ENCODE measurements at regions not wholly inside any gene's neighbourhood (a gene's known extent, or its start where the extent isn't known, plus 50 kb on each side); places are given as distances from the start of the nearest gene placed in this dataset.

DNA sequence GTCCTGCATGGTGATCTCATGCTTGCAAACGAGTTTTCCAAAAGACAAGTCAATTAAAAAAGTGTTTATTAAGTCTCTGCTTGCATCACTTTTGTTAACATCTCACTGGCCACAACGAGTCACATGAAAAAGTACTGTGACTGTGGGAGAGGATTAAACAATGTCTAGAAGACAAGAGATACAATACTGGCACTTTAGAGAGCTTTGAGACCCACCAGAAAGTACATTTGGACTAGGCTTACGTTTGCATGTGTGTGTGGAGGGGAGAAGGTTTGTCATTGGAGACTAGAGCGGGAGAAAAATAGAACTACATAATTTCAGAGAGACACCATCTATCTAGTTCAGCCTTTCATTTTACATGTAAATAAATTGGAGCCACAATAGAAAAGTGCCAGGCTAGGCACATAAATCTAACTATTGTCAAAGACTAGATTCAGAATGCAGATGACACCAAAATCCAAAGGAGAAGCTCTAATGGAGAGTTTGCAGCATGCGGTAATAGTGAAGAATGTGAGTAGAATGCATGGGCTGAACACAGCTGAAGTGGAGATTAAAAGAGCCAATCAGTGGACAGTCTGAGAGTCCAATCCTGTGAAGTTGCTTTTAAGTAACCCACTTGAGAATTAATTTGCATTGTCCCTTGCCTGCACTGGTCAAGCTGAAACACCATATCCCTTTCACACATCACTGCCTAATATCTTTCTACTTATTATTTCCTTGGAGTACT, 977.4 kb upstream of the FAT3 start:
- no peak for TF ChIP-seq CHD1 (IDR thresholded peaks at IDR 0.05; ENCODE audit: low read depth, low read length)
- TF ChIP-seq CTCF (conservative IDR thresholded peaks at IDR 0.05; ENCODE audit: low read depth, low read length), result no peak
- TF ChIP-seq POLR2A (IDR thresholded peaks at IDR 0.05; ENCODE audit: low read depth, low read length), result no peak
- no peak for TF ChIP-seq RFX5 (IDR thresholded peaks at IDR 0.05; ENCODE audit: low read depth, low read length)
- TF ChIP-seq RAD21 (IDR thresholded peaks at IDR 0.05; ENCODE audit: low read length), result no peak
- TF ChIP-seq, protein P1, sequence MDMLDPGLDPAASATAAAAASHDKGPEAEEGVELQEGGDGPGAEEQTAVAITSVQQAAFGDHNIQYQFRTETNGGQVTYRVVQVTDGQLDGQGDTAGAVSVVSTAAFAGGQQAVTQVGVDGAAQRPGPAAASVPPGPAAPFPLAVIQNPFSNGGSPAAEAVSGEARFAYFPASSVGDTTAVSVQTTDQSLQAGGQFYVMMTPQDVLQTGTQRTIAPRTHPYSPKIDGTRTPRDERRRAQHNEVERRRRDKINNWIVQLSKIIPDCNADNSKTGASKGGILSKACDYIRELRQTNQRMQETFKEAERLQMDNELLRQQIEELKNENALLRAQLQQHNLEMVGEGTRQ (IDR thresholded peaks at IDR 0.05; ENCODE audit: low read depth, low read length), result no peak
- TF ChIP-seq NFE2L2 (IDR thresholded peaks at IDR 0.05; ENCODE audit: low read depth, low read length), result no peak
- no peak for TF ChIP-seq CEBPB (IDR thresholded peaks at IDR 0.05; ENCODE audit: low read depth, low read length)
- no peak for TF ChIP-seq MAZ (IDR thresholded peaks at IDR 0.05; ENCODE audit: borderline replicate concordance, low read depth, low read length)

Measured in IMR-90 (cell line).